ENCODE measurements at regions not wholly inside any gene's neighbourhood (a gene's known extent, or its start where the extent isn't known, plus 50 kb on each side); places are given as distances from the start of the nearest gene placed in this dataset.

- ChIA-PET POLR2A (ENCODE audit: low non-redundant PET) (no interaction called here), CTCF (no interaction called here)
- no peak for TF ChIP-seq CTCF (conservative IDR thresholded peaks at IDR 0.05; ENCODE audit: low read depth)
- DNase-seq (ENCODE audit: low spot score) = no peak
- no peak overlapping the region for H3K27ac ChIP-seq
Measured at GRCh38 chr4:46524751-46525150, 134.8 kb upstream of the GABRA2 start.

GRCh38 chr4:46520361-46520760 lies 130.4 kb upstream of the GABRA2 start:
- no peak overlapping the region for H3K27ac ChIP-seq
- ChIA-PET POLR2A (ENCODE audit: low non-redundant PET) (no interaction called here), CTCF (no interaction called here)
- TF ChIP-seq CTCF (conservative IDR thresholded peaks at IDR 0.05; ENCODE audit: low read depth) = no peak
- DNase-seq (ENCODE audit: low spot score) = no peak

- ChIA-PET CTCF (no interaction called here), POLR2A (ENCODE audit: low non-redundant PET) (no interaction called here)
- H3K27ac ChIP-seq = no peak overlapping the region
- no peak for DNase-seq (ENCODE audit: low spot score)
- TF ChIP-seq CTCF (conservative IDR thresholded peaks at IDR 0.05; ENCODE audit: low read depth) = no peak
Measured at GRCh38 chr4:46515940-46516339, 126.0 kb upstream of the GABRA2 start.

- no peak for TF ChIP-seq CTCF (conservative IDR thresholded peaks at IDR 0.05; ENCODE audit: low read depth)
- DNase-seq (ENCODE audit: low spot score) = peak; percentile 44
- H3K27ac ChIP-seq = peak overlapping the region; percentile 46; the same call in 1 of the 2 replicates
- ChIA-PET CTCF (interaction anchor here (0.6 kb wide), 1 partner anchor 232 kb away, joined by 7 read pairs; no protein-coding TSS in a partner anchor), POLR2A (ENCODE audit: low non-redundant PET) (no interaction called here)
Measured at GRCh38 chr4:46508216-46508615, 118.3 kb upstream of the GABRA2 start.

GRCh38 chr4:46506876-46507275 lies 116.9 kb upstream of the GABRA2 start:
- ChIA-PET POLR2A (ENCODE audit: low non-redundant PET) (no interaction called here), CTCF (no interaction called here)
- H3K27ac ChIP-seq = no peak overlapping the region
- peak; percentile 65 for DNase-seq (ENCODE audit: low spot score)
- TF ChIP-seq CTCF (conservative IDR thresholded peaks at IDR 0.05; ENCODE audit: low read depth) = no peak

- CTCF ChIA-PET = interaction anchor here (0.6 kb wide), 1 partner anchor 998 kb away, joined by 3 read pairs; no protein-coding TSS in a partner anchor
- TF ChIP-seq CTCF (conservative IDR thresholded peaks at IDR 0.05; ENCODE audit: low read depth) = no peak
- peak; percentile 55 for DNase-seq (ENCODE audit: low spot score)
- H3K27ac ChIP-seq = no peak overlapping the region
- POLR2A ChIA-PET (ENCODE audit: low non-redundant PET) = no interaction called here
Measured at GRCh38 chr4:46505131-46505530, 115.2 kb upstream of the GABRA2 start.

GRCh38 chr4:46503739-46504138 lies 113.8 kb upstream of the GABRA2 start:
- CTCF ChIA-PET = no interaction called here
- H3K27ac ChIP-seq = no peak overlapping the region
- TF ChIP-seq CTCF (conservative IDR thresholded peaks at IDR 0.05; ENCODE audit: low read depth) = no peak
- DNase-seq (ENCODE audit: low spot score) = no peak
- POLR2A ChIA-PET (ENCODE audit: low non-redundant PET) = no interaction called here

Data from RWPE1 (cell line).